ENCODE measurements at regions not wholly inside any gene's neighbourhood (a gene's known extent, or its start where the extent isn't known, plus 50 kb on each side); places are given as distances from the start of the nearest gene placed in this dataset.
"Not testable (repeated sequence)": the region's sequence is repeated elsewhere in the genome, so short reads cannot be mapped to it uniquely, and the experiment has no call there.

DNA sequence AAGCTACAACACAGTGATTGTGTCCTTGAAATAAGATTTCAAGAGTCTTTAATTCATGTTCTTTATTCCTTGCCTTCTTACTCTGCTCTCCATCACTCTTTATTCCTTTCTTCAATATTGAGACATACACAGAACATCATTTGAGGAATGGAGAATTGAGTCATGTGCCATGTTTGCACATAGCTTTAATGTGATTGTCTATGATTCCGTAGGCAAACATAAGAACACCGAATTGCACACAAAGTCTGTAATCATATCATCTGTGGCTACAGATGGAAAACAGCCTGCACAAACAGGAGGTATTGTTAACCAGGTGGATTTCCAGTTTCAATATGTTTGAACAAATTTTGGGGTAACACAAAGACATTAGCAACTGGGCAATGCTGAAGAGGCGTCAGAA, 571.6 kb upstream of the GJE1 start:
- no peak for DNase-seq

DNA sequence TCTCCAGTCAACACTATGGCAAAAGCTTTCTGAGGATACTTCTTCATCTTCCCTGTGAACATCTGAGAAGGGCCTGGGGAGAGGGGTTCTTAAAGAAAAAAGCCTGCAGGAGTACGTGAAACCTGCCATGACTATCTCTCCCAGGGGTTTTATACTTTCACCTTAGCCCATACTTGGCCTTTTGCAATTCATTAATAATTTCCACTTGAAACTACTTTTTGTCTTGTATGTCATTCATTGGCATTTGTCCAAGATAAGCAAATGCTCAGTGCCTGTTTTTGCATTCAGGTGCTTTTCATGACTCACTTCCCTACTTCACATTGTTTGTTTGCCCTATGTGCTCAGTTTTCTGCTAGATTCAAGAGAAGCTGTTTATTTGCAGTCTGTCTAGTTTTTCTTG, 580.3 kb upstream of the GJE1 start:
- DNase-seq = no peak

DNA sequence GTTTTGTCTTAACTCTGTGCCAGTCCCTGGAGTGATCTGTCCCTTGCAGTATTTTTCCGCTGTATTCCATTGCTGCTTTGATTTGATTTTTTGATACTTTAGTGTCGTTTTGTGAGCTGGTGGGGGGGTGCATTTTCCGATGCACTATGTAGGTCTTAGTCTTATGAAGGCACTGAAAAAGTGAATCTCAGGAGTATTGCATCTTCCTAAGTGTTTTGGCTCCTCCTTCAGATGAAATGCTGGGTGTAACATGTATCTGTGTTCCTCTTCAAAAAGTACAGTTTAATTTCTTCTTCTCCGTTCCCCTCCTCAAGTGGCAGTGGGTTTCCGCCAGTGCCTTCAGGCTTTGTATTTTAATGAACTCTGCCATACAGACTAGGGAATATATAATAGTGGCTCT, 580.7 kb upstream of the GJE1 start:
- DNase-seq = no peak

DNA sequence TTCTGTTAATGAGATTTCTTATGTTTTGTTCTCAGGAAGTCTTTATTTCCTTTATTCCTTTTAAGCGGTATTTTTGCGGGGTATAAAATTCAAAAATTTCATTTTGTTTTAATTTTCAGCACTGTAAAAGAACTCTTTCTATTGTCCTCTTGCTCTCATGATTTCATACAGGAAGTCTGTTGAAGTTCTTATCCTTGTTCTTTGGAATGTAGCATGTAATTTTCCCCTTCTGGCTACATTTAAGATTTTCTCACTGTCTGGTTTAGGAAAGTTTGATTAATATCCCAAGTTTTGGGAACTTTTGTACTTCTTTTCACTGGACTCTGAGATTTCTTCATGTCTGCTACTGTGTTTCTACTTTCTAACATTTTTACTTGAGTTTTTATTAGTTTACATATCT, 581.4 kb upstream of the GJE1 start:
- no peak for DNase-seq

DNA sequence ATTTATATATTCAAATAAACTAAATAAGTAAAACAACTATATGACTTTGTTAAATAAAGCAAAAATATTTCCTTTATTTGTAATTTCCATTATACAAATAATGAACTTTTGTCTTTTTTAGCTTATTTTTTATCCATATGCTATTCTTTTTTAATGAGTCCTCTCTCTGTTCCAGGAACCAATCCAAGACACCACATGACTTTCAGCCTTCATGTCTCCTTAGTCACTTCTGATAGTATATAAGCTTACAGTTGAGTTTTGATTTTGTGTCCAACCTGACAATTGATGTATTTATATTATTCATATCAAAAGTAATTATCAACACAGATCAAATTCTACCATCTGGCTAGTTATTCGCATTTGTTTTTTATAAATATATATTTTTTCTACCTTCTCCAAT, 582.3 kb upstream of the GJE1 start:
- DNase-seq = no peak

DNA sequence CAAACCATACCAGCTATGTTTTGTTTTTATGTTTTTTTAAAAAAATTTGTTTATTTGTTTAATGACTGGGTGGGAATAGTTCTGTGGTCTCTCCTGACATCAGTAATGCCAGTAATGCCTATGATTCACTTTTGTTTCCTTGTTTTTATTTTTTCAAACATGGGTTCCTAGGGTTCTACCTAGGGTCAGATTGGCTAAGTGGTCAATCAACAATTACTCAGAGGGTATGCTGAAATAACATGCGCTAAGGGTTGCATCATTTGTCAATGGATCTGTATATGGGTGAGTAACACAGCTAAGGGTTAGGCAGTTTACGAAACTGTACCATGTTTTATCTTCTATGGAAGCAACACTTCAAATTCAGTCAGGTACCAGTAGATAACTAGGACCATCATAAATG, 583.8 kb upstream of the GJE1 start:
- DNase-seq = no peak

DNA sequence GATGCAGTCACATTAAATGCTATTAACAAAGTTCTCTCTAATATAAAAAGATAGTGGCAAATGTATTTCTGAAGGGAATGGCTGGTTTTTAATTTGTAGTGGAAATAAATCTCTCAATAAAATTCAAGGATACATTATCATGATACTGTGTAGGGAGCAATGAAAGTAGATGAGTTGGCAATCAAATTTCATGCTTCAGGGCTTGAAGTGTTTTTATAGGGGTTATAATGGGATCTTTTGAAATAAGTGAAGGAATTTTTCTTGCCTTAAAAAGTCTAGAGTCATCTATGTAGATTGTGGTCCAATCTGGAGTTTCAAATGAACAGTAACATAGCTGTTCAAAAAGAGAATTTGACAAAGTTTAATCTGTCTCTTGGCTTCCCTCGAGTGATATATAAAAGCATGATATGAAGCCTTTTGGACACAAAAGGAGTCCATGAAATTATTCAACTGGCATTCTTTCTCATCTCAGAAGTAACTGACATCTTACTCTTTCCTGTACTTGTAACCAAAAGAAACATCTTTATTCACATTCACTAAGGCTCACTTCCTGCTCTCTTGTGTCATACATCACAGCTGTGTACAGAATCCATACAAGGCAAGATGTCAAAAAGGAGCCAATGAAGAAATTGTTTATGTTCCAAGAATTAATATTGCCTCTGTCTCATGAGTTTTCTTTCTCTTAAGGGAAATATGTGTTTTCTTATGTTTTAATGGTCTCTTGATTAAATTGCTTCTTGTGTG, 591.0 kb upstream of the GJE1 start:
- DNase-seq = no peak

DNA sequence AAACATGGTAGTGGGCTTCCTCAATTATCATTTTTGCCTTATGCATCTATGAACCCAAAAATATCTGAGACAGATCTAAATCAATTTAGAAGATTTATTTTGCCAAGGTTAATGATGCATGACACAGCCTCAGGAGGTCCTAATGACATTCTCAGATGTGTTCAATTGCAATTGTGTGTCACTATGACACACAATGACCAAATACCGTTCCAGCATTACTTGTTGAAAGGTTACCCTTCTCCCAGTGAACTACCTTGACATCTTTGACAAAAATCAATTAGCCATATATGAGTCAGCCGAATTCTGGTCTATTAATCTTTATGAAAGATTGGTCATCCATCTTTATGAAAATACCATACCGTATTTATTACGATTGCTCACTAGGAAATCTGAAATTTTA, 592.5 kb upstream of the GJE1 start:
- no peak for DNase-seq

DNA sequence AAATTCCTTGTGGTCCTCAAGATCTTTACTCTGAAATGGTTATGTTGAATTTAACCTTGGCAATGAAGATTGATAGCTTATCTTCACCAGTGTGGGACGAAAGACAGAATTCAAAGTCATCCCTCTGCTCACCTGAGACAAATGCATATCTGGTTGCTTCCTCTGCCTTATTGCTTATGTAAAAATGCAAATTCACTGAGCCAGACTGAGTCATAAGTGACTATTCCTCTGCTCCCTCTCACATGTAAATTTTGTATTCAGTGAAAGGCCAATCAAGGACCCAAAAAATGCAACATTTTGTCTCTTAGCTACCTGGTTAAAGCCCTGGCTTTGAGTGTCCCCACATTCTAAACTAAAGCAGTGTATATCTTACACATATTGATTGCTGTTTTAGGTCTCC, 593.1 kb upstream of the GJE1 start:
- no peak for DNase-seq

DNA sequence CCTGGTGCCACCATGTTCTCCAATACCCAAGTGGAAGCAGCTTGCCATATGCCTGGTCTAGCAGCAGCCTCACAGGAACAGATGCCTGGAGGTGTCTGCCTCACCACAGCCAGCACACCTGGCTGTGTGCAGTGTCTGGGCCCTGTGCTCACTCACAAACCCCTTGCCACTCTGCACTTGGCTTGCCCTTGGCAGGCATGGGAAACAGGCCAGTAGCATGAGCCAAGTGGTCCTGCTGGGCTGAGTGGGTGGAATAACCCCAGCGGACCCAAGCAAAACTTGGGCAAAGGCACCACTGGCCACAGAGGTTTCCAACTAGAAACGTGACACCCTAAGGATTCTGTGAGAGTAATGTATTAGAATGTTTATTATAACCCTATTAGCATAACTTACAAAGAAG, 600.5 kb upstream of the GJE1 start:
- no peak for DNase-seq

DNA sequence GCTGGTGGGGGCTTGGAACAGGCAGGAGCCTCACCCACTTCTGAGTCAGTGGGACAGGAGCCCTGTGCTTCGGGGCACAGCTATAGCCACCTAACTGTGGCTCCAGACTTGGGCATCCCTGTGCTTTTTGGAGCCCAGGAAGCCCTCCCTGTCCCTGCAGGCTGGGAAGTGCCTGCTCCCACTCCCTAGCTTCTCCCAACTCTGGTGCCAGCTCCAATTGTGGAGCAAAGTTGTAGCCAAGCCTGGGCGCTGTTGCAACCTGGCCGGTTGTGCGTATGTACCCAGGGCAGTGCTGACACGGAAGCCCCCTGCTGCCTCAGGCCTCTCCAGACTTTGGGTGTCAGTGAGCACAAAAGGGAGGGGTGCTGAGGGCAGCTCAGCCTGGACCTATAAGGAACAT, 601.7 kb upstream of the GJE1 start:
- no peak for DNase-seq

DNA sequence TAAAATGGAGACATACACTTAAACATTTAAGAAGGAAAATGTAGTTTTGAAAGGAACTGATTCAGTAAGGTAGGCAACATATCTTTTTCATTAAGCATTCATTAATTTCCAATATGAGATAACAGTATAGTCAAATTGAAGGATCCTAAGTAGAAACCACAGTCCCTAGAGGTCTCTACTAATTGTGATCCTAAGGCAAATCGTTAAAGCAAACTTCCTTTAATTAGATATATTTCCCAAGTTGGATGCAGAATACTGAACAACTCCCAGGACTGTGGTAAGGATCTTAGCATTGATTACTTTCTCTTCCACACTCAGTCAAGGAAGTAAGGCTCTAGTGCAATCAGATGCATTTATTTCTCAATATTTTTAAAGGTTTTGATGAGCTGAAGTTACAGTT, 604.1 kb upstream of the GJE1 start:
- no peak for DNase-seq

DNA sequence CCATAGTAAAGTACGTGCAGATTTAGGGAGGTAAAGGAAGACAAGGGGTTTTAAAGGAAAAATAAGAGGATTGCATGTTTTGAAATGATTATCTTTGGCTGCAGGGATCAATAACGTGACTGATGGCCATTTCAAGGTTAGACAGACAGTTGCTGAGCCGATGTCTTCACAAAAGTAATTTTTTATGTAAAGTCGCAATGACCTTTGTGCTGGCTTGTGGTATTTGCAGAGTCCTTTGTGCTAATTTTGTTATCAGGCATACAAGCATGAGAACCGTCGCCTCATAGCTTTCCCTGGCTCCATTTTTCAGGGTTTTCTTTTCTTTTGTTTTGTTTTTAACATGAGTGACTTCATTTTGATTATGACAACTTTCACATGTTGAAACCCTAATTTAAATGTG, 605.7 kb upstream of the GJE1 start:
- no peak for DNase-seq

DNA sequence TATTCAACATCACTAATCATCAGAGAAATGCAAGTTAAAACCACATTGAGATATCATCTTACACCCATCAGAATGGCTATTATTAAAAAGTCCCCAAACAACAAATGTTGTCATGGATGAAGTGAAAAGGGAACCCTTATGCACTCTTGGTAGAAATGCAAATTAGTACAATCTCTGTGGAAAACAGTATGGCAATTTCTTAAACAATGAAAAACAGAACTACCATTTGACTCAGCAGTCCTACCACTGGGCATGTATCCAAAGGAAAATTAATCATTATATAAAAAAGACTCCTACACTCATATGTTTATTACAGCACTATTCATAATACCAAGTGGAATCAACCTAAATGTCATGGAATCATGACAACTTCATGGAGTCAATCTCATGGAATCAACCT, 611.3 kb upstream of the GJE1 start:
- DNase-seq = no peak

DNA sequence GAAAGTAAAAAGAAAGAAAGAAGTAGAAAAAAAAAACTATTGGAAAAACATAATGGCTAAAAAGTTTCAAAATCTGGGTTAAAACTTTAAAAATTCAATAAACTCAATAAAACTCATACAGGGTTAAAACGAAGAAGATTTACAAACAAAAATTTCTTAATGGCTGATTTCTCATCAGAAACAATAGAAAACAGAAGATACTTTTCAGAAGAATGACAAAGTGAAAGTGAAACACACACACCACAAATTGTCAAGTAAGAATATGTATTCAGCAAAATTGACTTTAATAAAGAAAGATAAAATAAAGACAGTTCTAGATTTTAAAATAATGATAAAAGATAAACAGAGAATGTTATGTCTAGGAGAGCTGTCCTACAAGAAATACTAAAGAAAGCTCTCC, 618.9 kb upstream of the GJE1 start:
- DNase-seq = no peak

DNA sequence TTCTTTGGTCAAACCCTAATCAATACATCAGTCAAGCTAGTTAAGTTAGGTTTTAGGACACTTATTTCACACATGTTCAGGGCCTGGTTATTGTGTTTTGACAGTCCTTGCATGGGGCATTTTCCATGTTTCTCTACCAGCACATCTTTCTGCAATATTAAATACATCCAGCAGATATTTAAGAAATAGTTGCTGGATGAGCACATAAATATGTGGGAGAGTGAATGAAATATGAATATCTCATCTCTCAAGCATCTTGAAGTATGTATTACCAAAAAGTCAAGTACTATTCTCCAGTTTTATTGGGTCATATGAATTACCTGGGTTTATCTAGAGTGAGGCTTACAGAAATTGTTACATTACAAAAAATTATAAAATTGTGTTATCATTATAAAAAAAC, 621.9 kb upstream of the GJE1 start:
- DNase-seq = no peak

DNA sequence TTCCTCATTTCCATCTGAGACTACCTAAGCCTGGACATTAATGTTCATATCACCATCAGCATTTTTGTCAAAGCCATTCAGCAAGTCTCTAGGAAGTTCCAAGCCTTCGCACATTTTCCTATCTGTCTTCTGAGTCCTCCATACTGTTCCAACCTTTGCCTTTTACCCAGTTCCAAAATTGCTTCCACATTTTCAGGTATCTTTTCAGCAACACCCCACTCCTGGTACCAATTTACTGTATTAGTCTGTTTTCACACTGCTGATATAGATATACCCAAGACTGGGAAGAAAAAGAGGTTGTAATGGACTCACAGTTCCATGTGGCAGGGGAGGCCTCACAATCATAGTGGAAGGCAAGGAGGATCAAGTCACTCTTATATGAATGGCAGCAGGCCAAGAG, 626.7 kb upstream of the GJE1 start:
- not testable (repeated sequence) for DNase-seq

DNA sequence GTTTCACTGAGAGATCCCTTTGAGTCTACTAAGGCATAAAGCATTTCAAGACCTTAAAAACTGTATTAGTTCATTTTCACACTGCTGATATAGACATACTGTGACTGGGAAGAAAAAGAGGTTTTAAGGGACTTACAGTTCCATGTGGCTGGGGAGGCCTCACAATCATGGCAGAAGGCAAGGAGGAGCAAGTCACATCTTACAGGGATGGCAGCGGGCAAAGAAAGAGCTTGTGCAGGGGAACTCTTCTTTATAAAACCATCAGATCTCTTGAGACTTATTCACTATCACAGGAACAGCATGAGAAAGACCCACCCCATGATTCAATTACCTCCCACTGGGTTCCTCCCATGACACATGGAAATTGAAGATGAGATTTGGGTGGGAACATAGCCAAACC, 628.4 kb upstream of the GJE1 start:
- DNase-seq = not testable (repeated sequence)

DNA sequence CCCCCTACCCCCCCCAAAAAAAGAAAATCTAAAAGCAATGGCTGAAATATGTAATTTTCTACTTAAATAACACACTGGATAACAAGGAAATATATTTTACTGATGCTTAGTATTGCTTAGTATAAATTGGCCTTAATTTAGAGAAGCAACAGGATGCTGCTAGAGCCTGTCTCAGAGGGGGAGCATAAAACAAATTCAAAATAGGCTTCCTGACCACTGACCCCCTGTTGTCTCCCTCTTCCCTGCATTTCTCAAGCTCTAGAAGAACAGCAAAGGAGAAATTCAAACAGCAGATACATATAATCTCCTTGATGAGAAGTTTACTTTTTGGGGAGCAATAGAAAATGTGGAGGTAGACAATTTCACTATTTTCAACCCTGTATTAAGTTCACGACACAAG, 631.1 kb upstream of the GJE1 start:
- no peak for DNase-seq

DNA sequence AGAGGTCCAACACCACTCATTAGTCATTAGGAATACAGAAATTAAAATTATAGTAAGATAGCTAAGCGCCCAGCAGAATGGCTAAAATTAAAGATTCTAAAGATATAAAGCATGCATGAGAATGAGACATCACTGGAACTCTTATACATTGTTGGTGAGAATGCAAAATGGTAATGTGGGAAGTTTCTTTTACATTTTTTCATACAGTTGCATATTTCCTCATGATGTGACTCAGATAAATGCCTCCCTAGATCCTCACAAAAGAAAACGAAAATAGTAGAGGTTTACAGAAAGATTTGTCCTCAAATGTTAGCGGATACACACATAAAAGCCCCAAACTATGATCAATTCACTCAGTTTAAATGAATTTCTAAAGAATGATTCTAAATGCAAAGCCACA, 633.7 kb upstream of the GJE1 start:
- DNase-seq = no peak

DNA sequence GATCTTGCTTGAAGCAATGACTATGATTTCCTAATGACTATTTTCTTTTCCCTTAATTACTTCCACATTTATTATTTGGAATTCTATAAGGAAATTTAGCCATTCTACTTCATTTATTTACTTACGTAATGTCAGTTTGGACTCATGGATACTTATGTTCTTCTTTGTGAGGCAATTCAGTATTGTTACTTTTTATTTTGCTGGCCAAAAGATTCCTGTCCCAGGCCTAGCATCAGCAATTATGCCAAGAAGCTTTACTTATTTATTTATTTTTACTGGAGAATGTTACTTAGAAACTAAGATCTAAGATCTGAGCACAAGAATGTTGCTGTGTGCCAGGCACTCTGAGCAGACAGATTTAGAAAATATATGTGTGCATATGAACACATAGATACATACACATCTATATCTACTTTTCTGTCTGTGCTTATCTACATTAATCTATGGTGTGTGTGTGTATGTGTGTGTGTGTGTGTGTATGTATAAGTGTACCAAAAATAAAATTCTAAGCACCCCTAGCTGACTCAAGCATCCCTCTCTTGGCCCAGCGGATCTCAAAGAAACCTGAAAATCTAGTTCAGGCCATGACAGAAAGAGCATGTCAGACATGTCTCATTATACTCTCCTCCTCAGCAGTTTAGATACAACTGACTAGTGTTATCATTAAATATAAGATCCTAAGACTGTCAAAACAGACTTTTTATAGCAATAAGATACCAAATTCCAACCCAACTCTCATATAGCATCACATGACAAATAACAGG, 640.0 kb upstream of the GJE1 start:
- no peak for DNase-seq

DNA sequence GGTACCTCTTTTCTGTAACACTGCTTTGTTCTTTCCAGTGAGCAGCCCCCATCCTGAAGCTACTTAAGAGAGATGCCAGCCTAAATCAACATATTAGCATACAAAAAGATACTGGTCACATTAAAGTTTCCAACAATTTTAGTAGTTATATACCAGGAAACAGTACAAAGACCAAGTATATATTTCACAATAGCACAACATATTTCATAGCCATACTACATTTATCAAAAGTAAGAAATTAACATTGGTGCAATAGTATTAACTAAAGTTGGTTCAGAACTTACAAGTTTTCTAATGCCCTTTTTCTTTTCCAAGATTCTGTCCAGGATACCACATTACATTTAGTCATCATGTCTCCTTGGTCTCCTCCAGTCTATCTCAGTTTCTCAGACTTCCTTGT, 641.0 kb upstream of the GJE1 start:
- DNase-seq = no peak

DNA sequence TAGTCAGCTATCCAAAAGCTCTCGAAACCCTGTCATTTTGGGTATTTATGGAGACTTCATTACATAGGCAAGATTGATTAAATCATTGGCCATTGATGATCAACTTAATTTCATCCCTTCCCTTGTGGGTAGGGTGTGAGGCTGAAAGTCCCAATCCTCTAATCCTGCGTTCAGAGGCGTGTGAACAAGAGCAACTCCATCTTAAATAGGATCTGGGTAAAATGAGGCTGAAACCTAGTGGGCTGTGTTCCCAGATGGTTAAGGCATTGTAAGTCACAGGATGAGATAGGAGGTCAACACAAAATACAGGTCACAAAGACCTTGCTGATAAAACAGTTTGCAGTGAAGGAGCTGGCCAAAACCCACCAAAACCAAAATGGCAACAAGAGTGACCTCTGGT, 641.7 kb upstream of the GJE1 start:
- no peak for DNase-seq

DNA sequence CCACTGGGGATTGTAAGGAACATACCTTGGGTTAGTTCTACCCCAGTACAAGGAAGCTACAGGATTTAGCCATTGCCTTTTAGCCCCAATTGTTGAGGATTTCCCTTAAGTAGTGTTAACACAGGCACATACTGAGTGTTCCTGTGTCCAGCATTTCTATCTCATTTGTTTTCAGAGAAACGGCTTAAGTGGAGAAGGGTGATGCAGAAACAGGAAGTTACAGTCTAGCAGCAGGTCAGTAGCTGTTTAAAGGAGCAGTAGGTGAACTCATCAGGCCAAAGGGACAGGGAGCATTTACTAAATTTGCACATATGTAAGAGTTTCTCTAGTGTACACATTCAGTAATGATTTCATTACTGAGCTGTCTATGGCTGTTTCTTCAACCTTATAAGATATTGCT, 644.2 kb upstream of the GJE1 start:
- DNase-seq = no peak

DNA sequence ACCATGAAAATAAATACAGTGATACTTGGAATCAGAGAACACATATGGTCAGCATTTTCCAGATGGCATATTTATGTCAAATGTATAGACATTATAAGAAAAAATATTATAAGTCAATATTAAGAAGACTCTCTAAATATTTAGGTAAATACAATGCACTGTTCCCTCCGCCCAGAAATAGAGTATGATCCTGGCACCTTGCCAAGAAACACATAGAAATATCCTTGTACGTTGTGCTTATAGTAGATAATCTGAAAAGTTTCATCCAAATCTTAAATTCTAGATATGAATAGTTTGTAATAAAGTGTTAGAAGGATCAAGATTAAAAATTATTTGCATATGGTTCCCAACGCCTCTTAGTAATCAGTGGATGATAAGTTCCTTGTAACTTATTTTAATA, 645.8 kb upstream of the GJE1 start:
- no peak for DNase-seq
